GM10266 (cell line): ENCODE measurements at regions not wholly inside any gene's neighbourhood (a gene's known extent, or its start where the extent isn't known, plus 50 kb on each side); places are given as distances from the start of the nearest gene placed in this dataset.
"Not testable (repeated sequence)": the region's sequence is repeated elsewhere in the genome, so short reads cannot be mapped to it uniquely, and the experiment has no call there.

ENCODE experiments used
- DNase-seq: peaks from one replicate; pipeline ENCODE4 v3.0.0; 2012; ENCODE audit errors: extremely low spot score
- TF ChIP-seq, protein P1 (sequence below): IDR thresholded peaks from 2 replicates; pipeline ENCODE4 v1.5.1; 2012; ENCODE audit warnings: mild to moderate bottlenecking, low read depth; ENCODE audit not compliant: control insufficient read depth, insufficient read depth; ENCODE audit errors: missing control alignments

DNA sequence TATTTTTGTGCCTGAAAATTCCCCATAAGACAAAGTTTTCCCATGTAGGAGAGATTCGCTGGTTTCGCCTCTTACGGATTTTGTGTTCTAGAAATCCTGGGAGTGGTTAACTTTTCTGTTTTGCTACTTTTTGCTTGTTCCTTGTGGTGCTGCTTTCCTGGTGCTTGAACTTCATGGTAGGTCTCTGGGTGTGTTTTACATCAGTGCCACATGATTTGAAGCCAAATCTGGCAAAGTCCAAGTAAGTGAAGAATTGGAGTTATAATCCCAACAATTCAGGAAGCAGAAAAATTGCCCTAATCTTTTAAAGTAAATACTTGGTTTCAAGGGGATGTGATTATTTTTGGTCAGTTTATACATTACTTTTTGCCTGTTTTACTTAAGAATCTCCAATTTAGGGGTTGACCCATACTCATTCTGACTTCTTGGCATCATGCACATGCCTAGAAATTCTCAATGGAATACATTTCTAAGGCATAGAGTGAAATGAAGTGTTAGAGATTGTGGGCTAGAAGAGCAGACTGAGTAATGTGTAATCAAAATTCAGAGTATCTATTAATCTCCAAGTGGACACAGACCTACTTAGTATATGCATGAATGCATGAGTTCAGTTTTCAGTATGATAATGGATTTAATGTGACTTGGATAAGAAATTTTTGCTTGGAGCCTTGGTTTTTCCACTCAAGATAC lies 189.7 kb downstream of the CSNK1G3 start:
- TF ChIP-seq, protein P1, sequence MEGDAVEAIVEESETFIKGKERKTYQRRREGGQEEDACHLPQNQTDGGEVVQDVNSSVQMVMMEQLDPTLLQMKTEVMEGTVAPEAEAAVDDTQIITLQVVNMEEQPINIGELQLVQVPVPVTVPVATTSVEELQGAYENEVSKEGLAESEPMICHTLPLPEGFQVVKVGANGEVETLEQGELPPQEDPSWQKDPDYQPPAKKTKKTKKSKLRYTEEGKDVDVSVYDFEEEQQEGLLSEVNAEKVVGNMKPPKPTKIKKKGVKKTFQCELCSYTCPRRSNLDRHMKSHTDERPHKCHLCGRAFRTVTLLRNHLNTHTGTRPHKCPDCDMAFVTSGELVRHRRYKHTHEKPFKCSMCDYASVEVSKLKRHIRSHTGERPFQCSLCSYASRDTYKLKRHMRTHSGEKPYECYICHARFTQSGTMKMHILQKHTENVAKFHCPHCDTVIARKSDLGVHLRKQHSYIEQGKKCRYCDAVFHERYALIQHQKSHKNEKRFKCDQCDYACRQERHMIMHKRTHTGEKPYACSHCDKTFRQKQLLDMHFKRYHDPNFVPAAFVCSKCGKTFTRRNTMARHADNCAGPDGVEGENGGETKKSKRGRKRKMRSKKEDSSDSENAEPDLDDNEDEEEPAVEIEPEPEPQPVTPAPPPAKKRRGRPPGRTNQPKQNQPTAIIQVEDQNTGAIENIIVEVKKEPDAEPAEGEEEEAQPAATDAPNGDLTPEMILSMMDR: no peak
- no peak for DNase-seq

DNA sequence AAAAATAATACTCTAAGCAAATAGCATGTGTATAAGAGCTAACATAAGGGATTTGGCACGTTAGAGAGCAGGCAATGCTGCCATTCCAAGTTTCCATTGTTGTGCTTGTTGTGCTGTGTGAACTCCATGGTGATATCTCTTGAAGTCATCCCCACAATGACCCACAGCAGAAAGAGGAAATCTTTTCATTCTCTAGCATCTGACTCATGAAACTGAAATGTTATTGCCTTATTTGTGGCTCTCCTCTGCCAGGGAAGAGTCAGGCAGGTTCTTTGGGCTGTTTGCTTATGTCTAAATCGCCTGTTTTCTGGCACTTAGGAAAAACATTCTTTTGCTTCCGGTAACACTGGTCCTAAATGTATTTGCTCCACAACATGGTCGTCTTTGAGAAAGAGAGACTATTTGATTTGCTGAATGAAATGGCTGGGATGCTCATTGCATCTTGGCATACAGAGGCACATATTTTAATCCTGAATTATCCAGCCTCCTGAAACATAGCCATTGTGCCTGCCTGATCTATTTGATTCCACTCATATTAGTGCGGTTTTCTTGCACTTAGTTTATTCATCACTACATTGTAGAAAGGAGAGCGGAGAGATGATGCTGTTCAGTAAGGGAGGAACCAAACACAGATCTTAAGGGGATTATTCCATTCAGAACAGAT lies 188.8 kb downstream of the CSNK1G3 start:
- TF ChIP-seq, protein P1: no peak
- no peak for DNase-seq

DNA sequence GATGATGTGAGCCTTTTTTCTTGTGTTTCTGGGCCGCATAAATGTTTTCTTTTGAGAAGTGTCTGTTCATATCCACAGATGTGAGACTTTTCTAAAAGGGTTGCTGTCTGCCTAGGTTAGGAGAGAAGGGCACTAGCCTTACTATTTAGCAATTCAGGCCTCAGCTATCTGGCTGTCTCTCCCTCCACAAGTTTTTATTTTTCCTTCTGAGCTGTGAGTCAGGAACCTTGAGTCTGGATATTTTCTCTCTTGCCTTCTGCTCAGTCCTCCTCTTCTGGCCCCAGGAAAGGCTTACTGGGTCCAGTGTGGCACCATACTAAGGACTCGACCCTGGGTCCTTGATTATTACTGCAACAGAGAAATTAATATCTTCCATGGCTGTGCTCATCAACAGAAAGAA lies 187.6 kb downstream of the CSNK1G3 start:
- no peak for DNase-seq
- TF ChIP-seq, protein P1: no peak

DNA sequence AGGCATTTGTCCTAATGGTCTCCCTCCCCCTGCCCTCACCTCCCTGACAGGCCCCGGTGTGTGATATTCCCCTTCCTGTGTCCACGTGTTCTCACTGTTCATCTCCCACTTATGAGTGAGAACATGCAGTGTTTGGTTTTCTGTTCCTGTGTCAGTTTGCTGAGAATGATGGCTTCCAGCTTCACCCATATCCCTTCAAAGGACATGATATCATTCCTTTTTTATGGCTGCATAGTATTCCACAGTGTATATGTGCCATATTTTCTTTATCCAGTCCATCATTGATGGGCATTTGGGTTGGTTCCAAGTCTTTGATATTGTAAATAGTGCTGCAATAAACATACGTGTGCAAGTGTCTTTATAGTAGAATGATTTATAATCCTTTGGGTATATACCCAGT lies 187.0 kb downstream of the CSNK1G3 start:
- not testable (repeated sequence) for DNase-seq

DNA sequence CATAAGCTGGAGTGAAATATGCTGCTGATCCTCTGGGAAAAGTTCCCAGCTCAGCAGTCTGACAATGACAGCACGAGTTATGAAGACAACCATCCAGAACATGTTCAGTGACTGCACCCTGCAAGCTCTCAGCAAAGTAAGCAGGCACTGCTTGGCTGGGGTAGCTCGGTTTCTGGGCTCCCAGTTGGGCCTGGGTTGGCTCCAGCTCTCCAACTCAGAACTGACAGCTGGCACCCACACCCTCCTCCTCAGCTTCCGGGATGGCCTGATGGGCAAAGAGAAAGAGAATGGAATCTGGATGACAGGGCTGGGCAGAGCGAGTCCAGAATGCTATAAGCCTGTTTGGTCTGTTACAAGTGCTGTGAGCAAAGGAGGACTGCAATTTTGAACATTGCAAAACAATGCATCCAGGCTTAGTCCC lies 185.0 kb downstream of the CSNK1G3 start:
- DNase-seq: no peak

DNA sequence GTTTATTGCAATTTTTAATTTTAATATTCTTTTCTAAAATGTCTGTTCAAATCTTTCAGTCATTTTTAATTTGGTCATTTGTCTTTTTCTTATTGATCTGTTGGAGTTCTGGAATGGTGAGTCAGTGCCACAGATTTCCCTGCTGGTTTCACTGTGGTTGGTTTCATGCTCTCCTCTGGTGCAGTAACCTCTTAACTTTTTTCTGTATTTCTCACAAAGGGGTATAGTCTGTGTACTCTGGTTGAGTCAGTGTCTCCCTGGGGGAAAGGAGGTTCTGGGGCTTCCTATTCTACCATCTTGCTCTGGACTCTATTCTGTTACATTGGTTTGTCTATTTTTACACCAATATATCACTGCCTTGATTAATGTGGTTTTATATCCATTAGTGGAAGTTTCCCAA lies 178.8 kb downstream of the CSNK1G3 start:
- TF ChIP-seq, protein P1: no peak
- no peak for DNase-seq

More for the DNA sequence above, 185.0 kb downstream of the CSNK1G3 start:
- TF ChIP-seq, protein P1: no peak

DNA sequence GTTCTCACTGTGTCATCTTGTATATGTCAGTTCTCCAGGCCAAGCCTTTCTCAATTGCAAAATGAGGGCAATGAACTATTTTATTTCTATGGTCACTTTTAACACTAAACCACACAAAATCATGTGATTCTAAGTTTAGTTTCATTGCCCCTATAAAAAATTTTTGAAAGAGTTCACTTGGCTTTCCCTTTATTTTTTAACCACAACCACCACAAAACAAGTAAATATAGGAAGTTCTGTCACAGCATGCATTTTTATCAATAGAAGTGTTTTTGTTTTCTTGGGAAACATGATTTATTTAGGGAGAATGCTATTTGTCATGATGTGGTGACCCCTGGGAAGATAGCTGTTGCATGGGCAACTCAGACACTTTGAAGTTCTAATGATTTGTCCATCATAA lies 169.1 kb downstream of the CSNK1G3 start:
- DNase-seq: no peak
- TF ChIP-seq, protein P1: no peak
